ENCODE measurements at regions not wholly inside any gene's neighbourhood (a gene's known extent, or its start where the extent isn't known, plus 50 kb on each side); places are given as distances from the start of the nearest gene placed in this dataset.

GRCh38 chr11:134640971-134641968, 229.2 kb upstream of the B3GAT1 start:
- Histone ChIP-seq H3K9me3 (no peaks in the 10 kb centered on the region), H3K4me1 (no peaks in the 10 kb centered on the region), H3K4me3 (no peak overlapping the region), H3K36me3 (no peaks in the 10 kb centered on the region), H3K27me3 (no peaks in the 10 kb centered on the region), H3K27ac (no peak overlapping the region)
- intact Hi-C loops (cut with DNase I; ENCODE audit: low total_unique reads): no loop called here
- TF ChIP-seq POLR2A (IDR thresholded peaks at IDR 0.05) (no peak), CTCF (IDR thresholded peaks at IDR 0.05) (no peak)
- no peak for DNase-seq

- no peaks in the 10 kb centered on the region for H3K36me3 ChIP-seq
- DNase-seq: no peak
- H3K4me1 ChIP-seq: no peaks in the 10 kb centered on the region
- no peaks in the 10 kb centered on the region for H3K27me3 ChIP-seq
- no peak overlapping the region for H3K4me3 ChIP-seq
- TF ChIP-seq POLR2A (IDR thresholded peaks at IDR 0.05): no peak
- no peak for TF ChIP-seq CTCF (IDR thresholded peaks at IDR 0.05)
- intact Hi-C loops (cut with DNase I; ENCODE audit: low total_unique reads): no loop called here
- H3K27ac ChIP-seq: no peak overlapping the region
- H3K9me3 ChIP-seq: no peaks in the 10 kb centered on the region
Measured at GRCh38 chr11:134640536-134640935, 228.5 kb upstream of the B3GAT1 start.

- intact Hi-C loops (cut with DNase I; ENCODE audit: low total_unique reads): no loop called here
- Histone ChIP-seq H3K27ac (no peak overlapping the region), H3K27me3 (no peaks in the 10 kb centered on the region), H3K36me3 (no peaks in the 10 kb centered on the region), H3K4me3 (no peak overlapping the region), H3K4me1 (no peaks in the 10 kb centered on the region), H3K9me3 (no peaks in the 10 kb centered on the region)
- DNase-seq: no peak
- TF ChIP-seq CTCF (IDR thresholded peaks at IDR 0.05): no peak
- TF ChIP-seq POLR2A (IDR thresholded peaks at IDR 0.05): no peak
Measured at GRCh38 chr11:134639586-134640330, 227.7 kb upstream of the B3GAT1 start.

GRCh38 chr11:134638796-134639430, 226.9 kb upstream of the B3GAT1 start:
- H3K36me3 ChIP-seq: no peaks in the 10 kb centered on the region
- H3K27ac ChIP-seq: no peak overlapping the region
- TF ChIP-seq POLR2A (IDR thresholded peaks at IDR 0.05) (no peak), CTCF (IDR thresholded peaks at IDR 0.05) (no peak)
- H3K4me1 ChIP-seq: no peaks in the 10 kb centered on the region
- intact Hi-C loops (cut with DNase I; ENCODE audit: low total_unique reads): no loop called here
- H3K9me3 ChIP-seq: no peaks in the 10 kb centered on the region
- H3K27me3 ChIP-seq: no peaks in the 10 kb centered on the region
- H3K4me3 ChIP-seq: no peak overlapping the region
- no peak for DNase-seq

Measured in uterus (tissue), 3 donors.